Erythroblast (primary cell): ENCODE measurements at regions not wholly inside any gene's neighbourhood (a gene's known extent, or its start where the extent isn't known, plus 50 kb on each side); places are given as distances from the start of the nearest gene placed in this dataset.

Experiments
- GATA1 ChIP-seq: IDR thresholded peaks from 2 replicates; pipeline ENCODE4 v1.6.1; 2011; ENCODE audit warnings: low read depth, mild to moderate bottlenecking, control low read depth, low read length, moderate library complexity
- POLR2A ChIP-seq: IDR thresholded peaks from 2 replicates; pipeline ENCODE4 v1.6.1; 2011; ENCODE audit warnings: mild to moderate bottlenecking, low read length

DNA sequence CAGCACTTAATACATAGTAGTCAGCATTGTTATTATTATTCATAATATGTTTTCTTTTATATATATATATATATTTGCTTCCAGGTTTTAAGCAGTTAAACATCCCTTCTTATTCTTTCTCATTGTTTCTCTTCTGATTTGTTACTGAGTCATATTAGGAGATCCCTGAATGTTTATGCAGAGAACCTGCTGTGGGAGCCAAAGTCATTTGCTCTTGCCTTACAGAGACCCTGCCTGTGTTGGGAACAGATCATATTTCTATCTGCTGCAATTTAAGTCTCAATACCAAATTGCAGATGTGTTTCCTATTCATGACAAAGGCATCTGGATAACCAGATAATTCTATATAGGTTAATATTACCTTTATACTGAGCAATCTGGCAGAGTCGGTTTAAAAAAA is 323.0 kb upstream of the UMPS start:
- no peak for TF ChIP-seq POLR2A
- TF ChIP-seq GATA1 = no peak
